Activated CD8-positive, alpha-beta T cell treated with anti-CD3 and anti-CD28 coated beads for 36 hours (primary cell): ENCODE measurements at regions not wholly inside any gene's neighbourhood (a gene's known extent, or its start where the extent isn't known, plus 50 kb on each side); places are given as distances from the start of the nearest gene placed in this dataset.

Source experiments
- ATAC-seq: fragments of 200-7000 bp; cut with Tn5 transposase; one replicate; pipeline ENCODE4 v1.10.0; 2021; ENCODE audit warnings: mild to moderate bottlenecking, moderate library complexity
- CTCF ChIA-PET: fragments of 350-600 bp; sonication (Branson Sonifier 250); formaldehyde crosslinking; loops from one replicate; lab custom pipeline; 2021; ENCODE audit warnings: antibody characterized with exemption; lab: Charles Lee
- POLR2A ChIA-PET: fragments of 350-600 bp; sonication (Branson Sonifier 250); formaldehyde crosslinking; loops from one replicate; lab custom pipeline; 2021; ENCODE audit warnings: antibody characterized with exemption; lab: Charles Lee
- DNase-seq: peaks from one replicate; pipeline ENCODE4 v3.0.0-alpha.2; 2020
- H3K27ac Mint-ChIP-seq: one replicate; pipeline ENCODE4 v1.8.0; 2021; ENCODE audit warnings: mild to moderate bottlenecking, mixed read lengths
- H3K27me3 Mint-ChIP-seq: one replicate; pipeline ENCODE4 v1.8.0; 2021; ENCODE audit warnings: mixed read lengths
- H3K36me3 Mint-ChIP-seq: one replicate; pipeline ENCODE4 v1.8.0; 2021; ENCODE audit warnings: low read depth, mixed read lengths
- H3K4me1 Mint-ChIP-seq: one replicate; pipeline ENCODE4 v1.8.0; 2021; ENCODE audit warnings: low read depth, mixed read lengths
- H3K4me3 Mint-ChIP-seq: one replicate; pipeline ENCODE4 v1.8.0; 2021; ENCODE audit warnings: mild to moderate bottlenecking, moderate library complexity, mixed read lengths
- H3K9me3 Mint-ChIP-seq: one replicate; pipeline ENCODE4 v1.8.0; 2021; ENCODE audit warnings: mixed read lengths
- CTCF ChIP-seq: fragments of 200-600 bp; IDR thresholded peaks from one replicate; pipeline ENCODE4 v1.8.0; 2022; ENCODE audit warnings: antibody characterized with exemption, mild to moderate bottlenecking
- intact Hi-C: fragments of 100-400 bp; cut with micrococcal nuclease; formaldehyde crosslinking; loops from one replicate; pipeline ENCODE4 v1.10.0; 2022

DNA sequence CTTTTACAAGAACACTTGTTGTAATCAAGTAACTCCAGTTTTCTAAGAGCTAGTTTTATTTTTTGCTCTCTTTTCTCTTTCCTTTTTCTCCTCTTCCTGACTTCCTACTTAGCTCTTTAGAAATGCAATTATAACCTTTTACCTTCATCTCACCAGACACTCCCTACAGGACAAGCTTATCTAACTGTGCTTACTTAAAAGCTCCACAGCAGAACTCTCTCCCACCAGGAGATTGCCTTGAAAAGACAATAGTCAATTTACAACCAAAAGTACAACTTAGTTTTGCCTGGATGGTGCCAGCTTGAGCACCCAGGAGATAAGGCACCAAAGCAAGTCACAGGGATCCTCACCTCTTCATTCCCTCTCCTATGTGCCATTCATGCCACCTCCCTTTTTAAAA is 573.8 kb upstream of the LMCD1 start:
- H3K27me3 Mint-ChIP-seq: no peaks in the 10 kb centered on the region
- intact Hi-C loops: no loop called here
- TF ChIP-seq CTCF: no peak
- no peaks in the 10 kb centered on the region for H3K36me3 Mint-ChIP-seq
- ATAC-seq: no peak
- CTCF ChIA-PET: no interaction called here
- no peak for DNase-seq
- H3K4me3 Mint-ChIP-seq: no peak overlapping the region
- peaks cover 3% of the 10 kb centered on the region for H3K4me1 Mint-ChIP-seq
- H3K9me3 Mint-ChIP-seq: no peaks in the 10 kb centered on the region
- POLR2A ChIA-PET: no interaction called here
- no peak overlapping the region for H3K27ac Mint-ChIP-seq

- Mint-ChIP-seq H3K27ac (no peak overlapping the region), H3K4me1 (peaks cover 3% of the 10 kb centered on the region), H3K9me3 (no peaks in the 10 kb centered on the region), H3K4me3 (no peak overlapping the region), H3K27me3 (no peaks in the 10 kb centered on the region), H3K36me3 (no peaks in the 10 kb centered on the region)
- CTCF ChIA-PET: no interaction called here
- POLR2A ChIA-PET: no interaction called here
- intact Hi-C loops: no loop called here
- DNase-seq (no peak), ATAC-seq (no peak)
- TF ChIP-seq CTCF: no peak
These were observed 572.2 kb upstream of the LMCD1 start for GRCh38 chr3:7929319-7929889.

- intact Hi-C loops: no loop called here
These were observed 567.3 kb upstream of the LMCD1 start for GRCh38 chr3:7934362-7934761.

GRCh38 chr3:7947930-7948329 is 553.7 kb upstream of the LMCD1 start:
- H3K4me3 Mint-ChIP-seq: no peak overlapping the region
- TF ChIP-seq CTCF: no peak
- ATAC-seq (no peak), DNase-seq (no peak)
- H3K4me1 Mint-ChIP-seq: no peaks in the 10 kb centered on the region
- H3K36me3 Mint-ChIP-seq: no peaks in the 10 kb centered on the region
- no peaks in the 10 kb centered on the region for H3K27me3 Mint-ChIP-seq
- H3K9me3 Mint-ChIP-seq: no peaks in the 10 kb centered on the region
- ChIA-PET POLR2A (no interaction called here), CTCF (no interaction called here)
- no peak overlapping the region for H3K27ac Mint-ChIP-seq
- intact Hi-C loops: no loop called here

More at GRCh38 chr3:7934362-7934761, 567.3 kb upstream of the LMCD1 start:
- Mint-ChIP-seq H3K27ac (no peak overlapping the region), H3K4me3 (no peak overlapping the region), H3K4me1 (no peaks in the 10 kb centered on the region), H3K36me3 (no peaks in the 10 kb centered on the region), H3K27me3 (no peaks in the 10 kb centered on the region), H3K9me3 (peaks cover 1% of the 10 kb centered on the region)
- CTCF ChIA-PET: no interaction called here
- POLR2A ChIA-PET: no interaction called here
- TF ChIP-seq CTCF: no peak
- DNase-seq: no peak
- ATAC-seq: no peak

DNA sequence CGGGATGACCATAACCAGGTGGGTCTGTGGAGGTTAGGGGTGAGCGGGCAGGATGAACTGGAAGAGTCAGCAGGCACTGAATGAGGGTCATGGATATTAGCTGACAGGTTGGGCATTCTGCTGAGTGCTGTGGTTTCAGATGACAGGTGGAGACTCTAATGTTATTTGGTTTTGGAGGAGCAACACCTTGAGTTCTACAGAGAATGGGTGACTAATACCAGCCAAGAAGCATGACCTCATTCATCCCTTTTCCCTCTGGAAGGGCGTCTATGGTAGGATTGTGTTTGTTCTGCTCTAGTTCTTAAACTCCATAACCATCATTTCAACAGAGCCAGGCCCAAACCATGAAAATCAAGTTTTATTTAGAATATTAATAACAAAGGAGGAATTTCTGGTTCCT is 550.7 kb upstream of the LMCD1 start:
- intact Hi-C loops: no loop called here
- H3K9me3 Mint-ChIP-seq: no peaks in the 10 kb centered on the region
- H3K27ac Mint-ChIP-seq: no peak overlapping the region
- ChIA-PET CTCF (no interaction called here), POLR2A (no interaction called here)
- H3K4me3 Mint-ChIP-seq: no peak overlapping the region
- no peaks in the 10 kb centered on the region for H3K36me3 Mint-ChIP-seq
- no peak for TF ChIP-seq CTCF
- H3K27me3 Mint-ChIP-seq: no peaks in the 10 kb centered on the region
- DNase-seq (no peak), ATAC-seq (no peak)
- no peaks in the 10 kb centered on the region for H3K4me1 Mint-ChIP-seq
